Trophoblast cell (in vitro differentiated cells and primary cell): ENCODE measurements at regions not wholly inside any gene's neighbourhood (a gene's known extent, or its start where the extent isn't known, plus 50 kb on each side); places are given as distances from the start of the nearest gene placed in this dataset.

Experiments
- DNase-seq, 2 donors: peaks; one replicate each; pipeline ENCODE4 v3.0.0-alpha.2; 2016
- H2AFZ ChIP-seq: 2 replicates; pipeline ENCODE4 v1.6.1; 2013; ENCODE audit warnings: low read length, moderate library complexity, mild to moderate bottlenecking; ENCODE audit not compliant: insufficient read depth, poor library complexity
- H2AK5ac ChIP-seq: 2 replicates; pipeline ENCODE4 v1.6.1; 2013; ENCODE audit warnings: mild to moderate bottlenecking, low read length
- H2BK120ac ChIP-seq: 2 replicates; pipeline ENCODE4 v1.6.1; 2013; ENCODE audit warnings: low read length, mild to moderate bottlenecking, moderate library complexity; ENCODE audit not compliant: insufficient read depth, poor library complexity
- H2BK12ac ChIP-seq: 2 replicates; pipeline ENCODE4 v1.6.1; 2013; ENCODE audit warnings: mild to moderate bottlenecking, low read length, moderate library complexity
- H2BK5ac ChIP-seq: 2 replicates; pipeline ENCODE4 v1.6.1; 2013; ENCODE audit warnings: low read length, low read depth, moderate library complexity, mild to moderate bottlenecking; ENCODE audit not compliant: poor library complexity
- H3K14ac ChIP-seq: 2 replicates; pipeline ENCODE4 v1.6.1; 2013; ENCODE audit warnings: mild to moderate bottlenecking, low read length
- H3K18ac ChIP-seq: 2 replicates; pipeline ENCODE4 v1.6.1; 2013; ENCODE audit warnings: mild to moderate bottlenecking, low read length
- H3K23ac ChIP-seq: 2 replicates; pipeline ENCODE4 v1.6.1; 2013; ENCODE audit warnings: low read length
- H3K27ac ChIP-seq: 2 replicates; pipeline ENCODE4 v1.5.1; 2013; ENCODE audit warnings: low read depth, mild to moderate bottlenecking, inconsistent platforms, low read length, moderate library complexity
- H3K27me3 ChIP-seq: 2 replicates; pipeline ENCODE4 v1.6.1; 2013; ENCODE audit warnings: inconsistent platforms, mild to moderate bottlenecking, low read length, moderate library complexity; ENCODE audit not compliant: insufficient read depth
- H3K36me3 ChIP-seq, 2 experiments: 1 replicate in 1 of 2; 2 replicates in 1 of 2; pipeline ENCODE4 v1.6.1; 2013; ENCODE audit warnings: low read length in 2 of 2, mild to moderate bottlenecking in 2 of 2, moderate library complexity in 1 of 2; ENCODE audit not compliant: insufficient read depth in 2 of 2, control insufficient read depth in 1 of 2
- H3K4ac ChIP-seq: 2 replicates; pipeline ENCODE4 v1.6.1; 2013; ENCODE audit warnings: low read depth, mild to moderate bottlenecking, low read length, moderate library complexity
- H3K4me1 ChIP-seq, 2 experiments: 1 replicate in 1 of 2; 2 replicates in 1 of 2; pipeline ENCODE4 v1.6.1; 2013; ENCODE audit warnings: low read length in 2 of 2, mild to moderate bottlenecking in 2 of 2, moderate library complexity in 1 of 2; ENCODE audit not compliant: insufficient read depth in 2 of 2, control insufficient read depth in 1 of 2
- H3K4me2 ChIP-seq: 2 replicates; pipeline ENCODE4 v1.6.1; 2013; ENCODE audit warnings: inconsistent platforms, mild to moderate bottlenecking, low read length, moderate library complexity
- H3K4me3 ChIP-seq: 2 replicates; pipeline ENCODE4 v1.5.1; 2013; ENCODE audit warnings: mild to moderate bottlenecking, low read depth, low read length, inconsistent platforms
- H3K79me1 ChIP-seq: one replicate; pipeline ENCODE4 v1.6.1; 2013; ENCODE audit warnings: low read length
- H3K79me2 ChIP-seq: 2 replicates; pipeline ENCODE4 v1.6.1; 2013; ENCODE audit warnings: low read length, mild to moderate bottlenecking; ENCODE audit not compliant: control insufficient read depth, insufficient read depth, poor library complexity
- H3K9ac ChIP-seq: 2 replicates; pipeline ENCODE4 v1.6.1; 2013; ENCODE audit warnings: mild to moderate bottlenecking, low read length
- H3K9me3 ChIP-seq: 2 replicates; pipeline ENCODE4 v1.6.1; 2013; ENCODE audit warnings: low read depth, mild to moderate bottlenecking, control low read depth, inconsistent platforms, low read length; ENCODE audit not compliant: insufficient read depth
- H4K12ac ChIP-seq: 2 replicates; pipeline ENCODE4 v1.6.1; 2013; ENCODE audit warnings: low read depth, mild to moderate bottlenecking, low read length, moderate library complexity
- H4K8ac ChIP-seq: 2 replicates; pipeline ENCODE4 v1.6.1; 2013; ENCODE audit warnings: low read depth, mild to moderate bottlenecking, low read length, moderate library complexity
- H4K91ac ChIP-seq: one replicate; pipeline ENCODE4 v1.6.1; 2013; ENCODE audit warnings: low read depth, mild to moderate bottlenecking, low read length, moderate library complexity
- WGBS: extraction: QIAGEN DNeasy Blood & Tissue Kit; methylation state at CpG from one replicate; pipeline ENCODE4 v1.1.7; 2013; ENCODE audit warnings: missing lambda C conversion rate; ENCODE audit not compliant: insufficient read length, insufficient coverage; ENCODE audit errors: extremely low coverage; 5-methylcytosine and 5-hydroxymethylcytosine counted together

DNA sequence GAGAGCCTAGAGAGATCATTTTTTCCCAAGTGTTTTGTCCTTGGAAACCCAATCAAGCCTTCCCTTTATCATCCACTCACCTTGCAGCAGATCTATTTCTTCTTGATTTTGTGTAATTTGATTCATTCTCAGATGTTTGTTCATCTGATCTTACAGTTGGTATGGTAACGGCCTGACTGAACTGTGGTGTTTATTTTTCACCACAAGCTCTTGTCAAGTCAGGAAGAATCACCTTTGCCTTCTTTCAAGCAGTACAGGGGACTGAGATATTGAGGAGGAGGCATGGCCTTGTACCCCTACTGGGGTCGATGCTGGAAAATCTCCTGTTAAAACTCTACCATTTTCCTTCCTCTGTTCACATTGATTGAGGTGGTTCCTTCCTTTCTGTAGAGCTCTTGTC lies 361.4 kb upstream of the CFAP20DC start:
- H3K9ac ChIP-seq: no peak overlapping the region
- H3K79me2 ChIP-seq: no peaks in the 10 kb centered on the region
- no peak overlapping the region for H4K12ac ChIP-seq
- no peak overlapping the region for H3K4ac ChIP-seq
- no peak overlapping the region for H3K4me3 ChIP-seq
- no peak for DNase-seq
- H3K4me1 ChIP-seq: no peaks in the 10 kb centered on the region
- H2AK5ac ChIP-seq: no peak overlapping the region
- whole genome bisulfite sequencing: no CpG with 5 or more reads among the region's 2 CpGs
- no peaks in the 10 kb centered on the region for H3K9me3 ChIP-seq
- H3K79me1 ChIP-seq: no peaks in the 10 kb centered on the region
- no peak overlapping the region for H3K4me2 ChIP-seq
- no peaks in the 10 kb centered on the region for H3K36me3 ChIP-seq
- no peak overlapping the region for H3K23ac ChIP-seq
- H4K8ac ChIP-seq: no peak overlapping the region
- no peaks in the 10 kb centered on the region for H3K27me3 ChIP-seq
- no peak overlapping the region for H2BK12ac ChIP-seq
- H2BK120ac ChIP-seq: no peak overlapping the region
- no peak overlapping the region for H4K91ac ChIP-seq
- H2BK5ac ChIP-seq: no peak overlapping the region
- no peak overlapping the region for H3K27ac ChIP-seq
- H3K18ac ChIP-seq: no peak overlapping the region
- H3K14ac ChIP-seq: no peak overlapping the region
- H2AFZ ChIP-seq: no peak overlapping the region

DNA sequence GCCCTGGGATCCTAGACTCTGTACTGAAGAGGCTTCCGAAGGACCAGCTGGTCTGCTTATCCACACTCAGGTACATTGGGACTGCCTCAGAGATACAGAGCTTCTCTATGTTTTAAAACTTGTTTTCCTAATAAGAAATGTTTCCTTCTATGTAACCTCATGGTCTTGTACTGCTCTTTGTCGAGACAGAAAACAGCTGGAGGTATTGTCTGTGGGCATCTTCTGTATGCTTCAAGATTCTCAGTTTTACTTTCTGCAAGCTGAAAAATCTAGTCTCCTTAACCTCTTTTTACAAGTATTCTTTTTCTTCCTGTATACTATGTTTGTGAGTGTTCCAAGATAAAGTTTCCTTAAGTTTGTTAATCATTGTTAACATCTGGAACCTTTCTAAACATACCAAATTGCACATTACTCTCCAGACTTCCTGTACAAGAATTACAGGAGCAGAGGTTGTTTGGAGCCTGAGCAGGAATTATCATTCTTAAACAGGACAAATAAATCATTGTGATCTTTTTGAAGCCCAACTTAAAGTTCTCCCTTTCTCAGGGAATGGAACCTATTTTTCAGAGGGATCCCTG lies 358.3 kb upstream of the CFAP20DC start:
- H3K23ac ChIP-seq: no peak overlapping the region
- no peaks in the 10 kb centered on the region for H3K79me2 ChIP-seq
- H3K36me3 ChIP-seq: no peaks in the 10 kb centered on the region
- H3K4me2 ChIP-seq: no peak overlapping the region
- no peak overlapping the region for H3K4ac ChIP-seq
- H3K4me3 ChIP-seq: no peak overlapping the region
- H4K12ac ChIP-seq: no peak overlapping the region
- H3K9me3 ChIP-seq: no peaks in the 10 kb centered on the region
- no peak overlapping the region for H3K27ac ChIP-seq
- no peak overlapping the region for H2BK12ac ChIP-seq
- no peak overlapping the region for H3K9ac ChIP-seq
- H2BK5ac ChIP-seq: no peak overlapping the region
- H2AK5ac ChIP-seq: no peak overlapping the region
- no peaks in the 10 kb centered on the region for H3K79me1 ChIP-seq
- H3K14ac ChIP-seq: no peak overlapping the region
- no peak for DNase-seq
- no peak overlapping the region for H2AFZ ChIP-seq
- H4K8ac ChIP-seq: no peak overlapping the region
- H3K4me1 ChIP-seq: no peaks in the 10 kb centered on the region
- H4K91ac ChIP-seq: no peak overlapping the region
- H3K18ac ChIP-seq: no peak overlapping the region
- H2BK120ac ChIP-seq: no peak overlapping the region
- H3K27me3 ChIP-seq: no peaks in the 10 kb centered on the region
- WGBS: no CpG with 5 or more reads among the region's 2 CpGs

DNA sequence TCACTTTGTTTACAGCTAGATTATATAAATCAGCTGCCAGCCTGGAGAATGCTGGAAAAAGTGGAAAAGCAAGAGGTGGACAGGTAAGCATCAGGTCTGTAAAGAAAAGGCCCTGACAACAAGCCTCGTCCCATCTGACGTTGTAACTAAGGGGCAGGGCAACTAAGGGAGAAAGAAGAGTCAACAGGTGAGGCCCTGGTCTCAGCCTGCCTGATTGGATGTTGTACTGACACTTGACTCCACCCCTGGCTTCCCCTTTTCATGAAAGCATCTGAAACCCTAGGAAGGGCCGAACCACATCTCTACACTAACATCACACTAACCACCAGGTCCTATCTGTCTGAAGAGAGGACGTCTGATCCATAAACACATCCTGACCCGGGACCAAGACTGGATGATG lies 357.6 kb upstream of the CFAP20DC start:
- H2BK12ac ChIP-seq: no peak overlapping the region
- H3K4me3 ChIP-seq: no peak overlapping the region
- H3K79me2 ChIP-seq: no peaks in the 10 kb centered on the region
- no peak overlapping the region for H4K91ac ChIP-seq
- H3K36me3 ChIP-seq: no peaks in the 10 kb centered on the region
- H2BK120ac ChIP-seq: no peak overlapping the region
- no peaks in the 10 kb centered on the region for H3K9me3 ChIP-seq
- no peak overlapping the region for H2AFZ ChIP-seq
- H3K4me1 ChIP-seq: no peaks in the 10 kb centered on the region
- no peaks in the 10 kb centered on the region for H3K27me3 ChIP-seq
- H3K27ac ChIP-seq: no peak overlapping the region
- no peak overlapping the region for H3K23ac ChIP-seq
- H3K4me2 ChIP-seq: no peak overlapping the region
- H4K12ac ChIP-seq: no peak overlapping the region
- H4K8ac ChIP-seq: no peak overlapping the region
- no peak overlapping the region for H3K9ac ChIP-seq
- H3K79me1 ChIP-seq: no peaks in the 10 kb centered on the region
- no peak for DNase-seq
- no CpG with 5 or more reads among the region's 5 CpGs for WGBS
- H2BK5ac ChIP-seq: no peak overlapping the region
- H3K4ac ChIP-seq: no peak overlapping the region
- no peak overlapping the region for H2AK5ac ChIP-seq
- no peak overlapping the region for H3K18ac ChIP-seq
- no peak overlapping the region for H3K14ac ChIP-seq

DNA sequence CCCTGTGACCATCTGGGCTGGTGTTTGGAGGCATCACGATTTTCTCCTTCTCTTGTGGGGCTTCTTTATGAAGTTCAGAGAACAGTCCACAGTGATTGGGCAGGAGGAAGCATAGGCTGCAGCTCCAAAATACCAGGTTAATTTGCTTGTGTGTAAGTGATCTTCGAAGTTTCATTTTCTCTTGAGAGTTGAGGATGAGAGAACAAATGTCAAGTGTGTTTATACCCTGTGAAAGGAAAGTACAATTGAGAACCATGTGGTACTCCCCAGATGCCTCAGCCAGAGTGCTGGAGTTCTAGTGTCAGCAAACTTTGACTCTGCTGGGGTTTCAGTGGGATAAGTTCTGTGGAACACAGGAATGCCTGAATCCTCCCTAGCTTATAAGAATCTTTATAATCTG lies 357.1 kb upstream of the CFAP20DC start:
- Histone ChIP-seq H3K9me3 (no peaks in the 10 kb centered on the region), H3K14ac (no peak overlapping the region), H2AFZ (no peak overlapping the region), H3K4me2 (no peak overlapping the region), H4K12ac (no peak overlapping the region), H3K23ac (no peak overlapping the region), H3K27me3 (no peaks in the 10 kb centered on the region), H4K91ac (no peak overlapping the region), H4K8ac (no peak overlapping the region), H3K79me2 (no peaks in the 10 kb centered on the region), H3K18ac (no peak overlapping the region), H3K4me3 (no peak overlapping the region), H3K4ac (no peak overlapping the region), H3K9ac (no peak overlapping the region), H2BK12ac (no peak overlapping the region), H3K4me1 (no peaks in the 10 kb centered on the region), H2BK5ac (no peak overlapping the region), H2AK5ac (no peak overlapping the region), H2BK120ac (no peak overlapping the region), H3K79me1 (no peaks in the 10 kb centered on the region), H3K36me3 (no peaks in the 10 kb centered on the region), H3K27ac (no peak overlapping the region)
- DNase-seq: no peak
- no CpG with 5 or more reads among the region's 2 CpGs for WGBS
